Midbrain (tissue), 1 donor: ENCODE measurements at regions not wholly inside any gene's neighbourhood (a gene's known extent, or its start where the extent isn't known, plus 50 kb on each side); places are given as distances from the start of the nearest gene placed in this dataset.

ENCODE experiments used
- DNase-seq: peaks from one replicate; lab custom pipeline; 2025; lab: John Stamatoyannopoulos, UW

- DNase-seq, result no peak
Measured at GRCh38 chr21:16013570-16013969, 283.8 kb downstream of the USP25 start.

GRCh38 chr21:16020878-16021277, 291.1 kb downstream of the USP25 start:
- no peak for DNase-seq

DNA sequence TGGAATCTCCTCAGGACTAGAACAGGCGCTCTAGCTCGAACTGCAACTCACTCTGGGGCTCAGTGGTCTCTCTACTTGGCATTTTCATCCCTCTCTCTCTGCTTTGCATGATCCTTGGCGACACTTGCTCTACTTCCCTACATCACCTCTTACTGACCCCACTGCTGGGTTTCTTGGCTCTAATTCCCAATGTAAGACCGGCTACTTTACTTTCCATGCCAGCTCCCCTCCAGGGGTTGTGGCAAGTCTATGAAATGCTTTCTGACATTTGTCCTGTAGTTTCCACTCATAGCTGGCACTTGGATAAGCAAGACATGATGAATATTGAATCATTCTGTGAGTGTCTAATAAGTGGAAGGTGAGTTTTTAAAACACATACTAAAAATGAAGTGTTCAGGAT, 292.3 kb downstream of the USP25 start:
- DNase-seq, result no peak

GRCh38 chr21:16022921-16023320, 293.1 kb downstream of the USP25 start:
- DNase-seq, result no peak

- no peak for DNase-seq
Measured at GRCh38 chr21:16028142-16028541, 298.4 kb downstream of the USP25 start.

- no peak for DNase-seq
Measured at GRCh38 chr21:16028941-16029464, 299.2 kb downstream of the USP25 start.

DNA sequence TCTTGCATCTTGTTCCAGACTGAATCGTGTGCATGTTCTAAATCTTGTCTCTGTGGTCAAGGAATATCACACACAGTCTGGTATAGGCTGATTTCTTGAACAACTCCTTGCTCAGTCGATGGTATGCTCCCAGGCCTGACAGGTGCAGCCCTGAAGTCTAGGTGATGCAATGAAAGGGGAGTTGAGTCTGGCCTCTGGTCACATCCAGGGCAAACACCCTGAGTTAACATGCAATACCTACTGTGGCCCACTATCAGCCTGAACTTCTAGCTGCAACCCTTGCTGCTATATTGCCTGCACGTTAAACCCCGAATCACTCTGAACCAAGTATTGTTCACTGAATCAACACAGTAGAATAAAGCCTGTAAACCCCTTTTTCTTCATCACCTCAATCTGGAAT, 303.4 kb downstream of the USP25 start:
- no peak for DNase-seq

- no peak for DNase-seq
Measured at GRCh38 chr21:16034446-16035190, 304.8 kb downstream of the USP25 start.

GRCh38 chr21:16037421-16037955, 307.7 kb downstream of the USP25 start:
- no peak for DNase-seq

- DNase-seq, result no peak
Measured at GRCh38 chr21:16040601-16041000, 310.8 kb downstream of the USP25 start.

DNA sequence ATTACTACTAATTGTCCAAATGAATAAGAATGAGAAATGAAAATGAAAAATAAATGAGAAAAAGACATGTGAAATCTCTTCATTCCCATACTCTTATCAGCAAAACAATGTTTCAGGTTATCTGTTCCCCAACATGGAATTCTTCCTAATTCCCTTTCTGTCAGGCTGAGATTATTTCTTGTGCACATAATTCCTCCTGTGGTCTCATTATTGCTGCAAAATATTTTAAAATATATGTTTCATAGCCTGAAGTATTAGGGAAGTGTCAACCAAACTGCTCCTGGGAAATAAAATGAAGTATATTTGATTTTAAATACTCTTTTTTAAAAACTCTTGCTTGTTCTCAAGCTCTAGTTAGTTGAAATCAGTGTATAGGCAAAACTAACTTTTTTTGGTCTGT, 314.9 kb downstream of the USP25 start:
- no peak for DNase-seq

- no peak for DNase-seq
Measured at GRCh38 chr21:16046656-16047330, 317.0 kb downstream of the USP25 start.

GRCh38 chr21:16047904-16048303, 318.1 kb downstream of the USP25 start:
- no peak for DNase-seq

- DNase-seq, result no peak
Measured at GRCh38 chr21:16055014-16055413, 325.2 kb downstream of the USP25 start.

GRCh38 chr21:16058896-16059295, 329.1 kb downstream of the USP25 start:
- no peak for DNase-seq

GRCh38 chr21:16059981-16060380, 330.2 kb downstream of the USP25 start:
- DNase-seq, result no peak

- DNase-seq, result no peak
Measured at GRCh38 chr21:16061194-16061593, 331.4 kb downstream of the USP25 start.

GRCh38 chr21:16069178-16070112, 339.7 kb downstream of the USP25 start:
- no peak for DNase-seq

DNA sequence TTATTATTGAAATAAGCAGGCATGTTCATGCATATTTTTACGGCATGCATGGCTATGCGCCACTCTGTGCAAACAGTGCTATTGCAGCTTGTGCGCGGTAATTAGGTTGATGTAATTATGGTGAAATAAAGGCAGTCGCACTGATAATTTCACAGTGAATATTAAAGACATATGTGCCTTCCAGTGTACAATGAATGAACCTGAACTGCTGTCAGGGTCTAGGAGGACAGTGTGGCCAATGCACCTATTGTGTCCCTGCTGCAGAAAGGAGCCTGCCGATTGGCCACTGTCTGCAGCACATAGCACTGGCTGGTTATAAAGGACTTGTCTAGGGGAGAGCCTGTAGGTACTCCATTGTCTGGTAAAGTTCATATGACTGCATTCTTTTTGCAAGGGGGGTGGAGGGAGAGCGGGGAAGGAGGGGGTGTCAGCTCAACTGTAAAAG, 340.4 kb downstream of the USP25 start:
- DNase-seq, result peak; percentile 64

GRCh38 chr21:16071092-16071491, 341.3 kb downstream of the USP25 start:
- peak; percentile 87 for DNase-seq

- peak; percentile 62 for DNase-seq
Measured at GRCh38 chr21:16071761-16072160, 342.0 kb downstream of the USP25 start.

GRCh38 chr21:16072221-16072620, 342.4 kb downstream of the USP25 start:
- DNase-seq, result peak; percentile 55
